Prostate gland (tissue), 2 donors: ENCODE measurements at regions not wholly inside any gene's neighbourhood (a gene's known extent, or its start where the extent isn't known, plus 50 kb on each side); places are given as distances from the start of the nearest gene placed in this dataset.

Source experiments
- POLR2AphosphoS5 ChIP-seq: sonication (generic); formaldehyde crosslinking; IDR thresholded peaks from one replicate; pipeline ENCODE4 v1.6.1; 2017; ENCODE audit warnings: antibody characterized with exemption
- TF ChIP-seq, protein P1 (sequence below), 4 experiments: fragments of 200-600 bp in 2 of 4; fragments of 450-650 bp in 2 of 4; sonication (generic) in 2 of 4; IDR thresholded peaks; 1 replicate in 3 of 4; 2 replicates in 1 of 4; pipeline ENCODE4 v1.5.1; 2016 to 2019; ENCODE audit warnings: antibody characterized with exemption in 4 of 4, mild to moderate bottlenecking in 2 of 4, moderate library complexity in 2 of 4

DNA sequence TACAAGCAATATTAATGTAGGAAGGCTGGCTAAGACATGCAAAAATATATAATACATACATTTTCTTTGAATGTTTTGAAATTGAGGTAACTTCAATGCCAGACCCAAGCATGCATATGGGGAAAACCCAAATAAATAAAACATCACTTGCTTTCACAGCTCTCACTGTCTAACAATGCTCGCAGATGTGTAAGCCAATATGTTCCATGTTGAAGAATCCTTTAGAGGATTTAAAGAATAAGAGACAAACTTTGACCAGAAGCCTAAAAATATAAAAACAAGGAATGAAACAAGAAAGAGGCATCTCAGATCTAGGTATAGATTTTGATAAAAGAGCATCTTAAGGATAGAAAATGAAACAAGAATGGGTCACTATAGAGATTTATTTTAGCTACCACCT lies 354.2 kb downstream of the CDH10 start:
- TF ChIP-seq, protein P1, sequence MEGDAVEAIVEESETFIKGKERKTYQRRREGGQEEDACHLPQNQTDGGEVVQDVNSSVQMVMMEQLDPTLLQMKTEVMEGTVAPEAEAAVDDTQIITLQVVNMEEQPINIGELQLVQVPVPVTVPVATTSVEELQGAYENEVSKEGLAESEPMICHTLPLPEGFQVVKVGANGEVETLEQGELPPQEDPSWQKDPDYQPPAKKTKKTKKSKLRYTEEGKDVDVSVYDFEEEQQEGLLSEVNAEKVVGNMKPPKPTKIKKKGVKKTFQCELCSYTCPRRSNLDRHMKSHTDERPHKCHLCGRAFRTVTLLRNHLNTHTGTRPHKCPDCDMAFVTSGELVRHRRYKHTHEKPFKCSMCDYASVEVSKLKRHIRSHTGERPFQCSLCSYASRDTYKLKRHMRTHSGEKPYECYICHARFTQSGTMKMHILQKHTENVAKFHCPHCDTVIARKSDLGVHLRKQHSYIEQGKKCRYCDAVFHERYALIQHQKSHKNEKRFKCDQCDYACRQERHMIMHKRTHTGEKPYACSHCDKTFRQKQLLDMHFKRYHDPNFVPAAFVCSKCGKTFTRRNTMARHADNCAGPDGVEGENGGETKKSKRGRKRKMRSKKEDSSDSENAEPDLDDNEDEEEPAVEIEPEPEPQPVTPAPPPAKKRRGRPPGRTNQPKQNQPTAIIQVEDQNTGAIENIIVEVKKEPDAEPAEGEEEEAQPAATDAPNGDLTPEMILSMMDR (IDR thresholded peaks at IDR 0.05): no peak
- no peak for TF ChIP-seq POLR2AphosphoS5
